CD8-positive, alpha-beta memory T cell (primary cell): ENCODE measurements at regions not wholly inside any gene's neighbourhood (a gene's known extent, or its start where the extent isn't known, plus 50 kb on each side); places are given as distances from the start of the nearest gene placed in this dataset.
"Not testable (repeated sequence)": the region's sequence is repeated elsewhere in the genome, so short reads cannot be mapped to it uniquely, and the experiment has no call there.

ENCODE experiments used
- CTCF ChIA-PET: fragments of 350-600 bp; sonication (Branson Sonifier 250); formaldehyde crosslinking; loops from one replicate; lab custom pipeline; 2021; ENCODE audit warnings: antibody characterized with exemption; lab: Charles Lee
- POLR2A ChIA-PET: fragments of 350-600 bp; sonication (Branson Sonifier 250); formaldehyde crosslinking; loops from one replicate; lab custom pipeline; 2021; ENCODE audit warnings: antibody characterized with exemption; lab: Charles Lee
- DNase-seq, 5 donors: peaks; one replicate each; pipeline versions ENCODE4 v3.0.0 to v3.0.0-alpha.2; 2020 to 2022; ENCODE audit warnings: mixed read lengths in 1 of 5
- H3K27ac ChIP-seq: one replicate; pipeline ENCODE4 v1.7.0; 2013; ENCODE audit warnings: low read depth, mild to moderate bottlenecking, low read length, moderate library complexity
- H3K27me3 ChIP-seq: 2 replicates; pipeline ENCODE4 v1.7.0; 2013; ENCODE audit warnings: low read length, mild to moderate bottlenecking; ENCODE audit not compliant: insufficient read depth, poor library complexity, severe bottlenecking
- H3K36me3 ChIP-seq: 2 replicates; pipeline ENCODE4 v1.7.0; 2013; ENCODE audit warnings: mild to moderate bottlenecking, low read length, moderate library complexity; ENCODE audit not compliant: insufficient read depth
- H3K4me1 ChIP-seq: 2 replicates; pipeline ENCODE4 v1.7.0; 2013; ENCODE audit warnings: mild to moderate bottlenecking, low read length, moderate library complexity; ENCODE audit not compliant: insufficient read depth
- H3K4me3 ChIP-seq: 2 replicates; pipeline ENCODE4 v1.7.0; 2013; ENCODE audit warnings: mild to moderate bottlenecking, low read length
- H3K9me3 ChIP-seq: 2 replicates; pipeline ENCODE4 v1.7.0; 2013; ENCODE audit warnings: mild to moderate bottlenecking, low read length
- H3K27ac Mint-ChIP-seq, 8 donors: one replicate each; pipeline ENCODE4 v1.8.0; 2020 to 2021; ENCODE audit warnings: mixed read lengths in 8 of 8, mild to moderate bottlenecking in 6 of 8, inconsistent platforms in 3 of 8, moderate library complexity in 3 of 8
- H3K27me3 Mint-ChIP-seq, 2 donors: one replicate each; pipeline ENCODE4 v1.8.0; 2020 to 2021; ENCODE audit warnings: mixed read lengths in 2 of 2, mild to moderate bottlenecking in 1 of 2, moderate library complexity in 1 of 2
- H3K36me3 Mint-ChIP-seq, 3 donors: one replicate each; pipeline ENCODE4 v1.8.0; 2020 to 2021; ENCODE audit warnings: mixed read lengths in 3 of 3, inconsistent platforms in 1 of 3, mild to moderate bottlenecking in 1 of 3
- H3K4me1 Mint-ChIP-seq, 3 donors: one replicate each; pipeline ENCODE4 v1.8.0; 2020 to 2021; ENCODE audit warnings: mixed read lengths in 3 of 3, inconsistent platforms in 1 of 3, mild to moderate bottlenecking in 1 of 3
- H3K4me3 Mint-ChIP-seq, 7 donors: one replicate each; pipeline ENCODE4 v1.8.0; 2020 to 2021; ENCODE audit warnings: mixed read lengths in 7 of 7, mild to moderate bottlenecking in 6 of 7, moderate library complexity in 4 of 7, inconsistent platforms in 2 of 7
- H3K9me3 Mint-ChIP-seq, 5 donors: one replicate each; pipeline ENCODE4 v1.8.0; 2020 to 2022; ENCODE audit warnings: mixed read lengths in 5 of 5, mild to moderate bottlenecking in 3 of 5, moderate library complexity in 2 of 5, inconsistent platforms in 1 of 5

DNA sequence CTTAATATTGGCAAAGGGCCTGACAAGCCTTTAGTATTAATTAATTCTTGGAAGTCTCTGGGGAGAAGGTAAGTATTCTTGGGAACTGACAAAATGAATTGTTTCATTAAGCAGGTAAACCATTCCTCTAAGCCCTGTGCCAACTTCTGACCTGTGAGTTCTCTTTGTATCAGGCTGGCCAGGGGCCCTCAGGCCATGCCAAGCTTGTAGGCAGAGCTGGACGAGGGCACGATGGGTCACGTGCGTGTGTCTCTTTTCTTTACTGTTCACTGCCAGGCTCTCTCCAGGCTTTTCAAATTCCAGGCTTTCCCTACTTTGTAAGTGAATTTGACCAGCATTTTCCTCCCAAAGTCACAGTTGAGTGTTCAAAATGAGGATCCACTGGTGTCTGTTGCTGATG is 112.4 kb downstream of the NRN1 start:
- H3K4me1 Mint-ChIP-seq: peaks cover 5 to 8% (median 8%) of the 10 kb centered on the region in 3 donors
- no peaks in the 10 kb centered on the region for H3K36me3 ChIP-seq
- peaks cover 3 to 5% of the 10 kb centered on the region in 2 donors for H3K27me3 Mint-ChIP-seq
- ChIA-PET POLR2A (no interaction called here), CTCF (interaction anchor here (0.7 kb wide), 1 partner anchor 13 kb away, joined by 3 read pairs; no protein-coding TSS in a partner anchor)
- no peak overlapping the region for H3K27ac Mint-ChIP-seq
- no peaks in the 10 kb centered on the region for H3K9me3 ChIP-seq
- no peak overlapping the region for H3K4me3 ChIP-seq
- H3K27ac ChIP-seq: no peak overlapping the region
- H3K9me3 Mint-ChIP-seq: peaks cover 0 to 5% (median 0%) of the 10 kb centered on the region in 5 donors
- no peaks in the 10 kb centered on the region for H3K27me3 ChIP-seq
- H3K4me3 Mint-ChIP-seq: peak overlapping the region in 1 of 7 donors; percentile 34
- DNase-seq: no peak
- H3K4me1 ChIP-seq: peaks cover 6% of the 10 kb centered on the region
- H3K36me3 Mint-ChIP-seq: peaks cover 0 to 3% (median 0%) of the 10 kb centered on the region in 3 donors

DNA sequence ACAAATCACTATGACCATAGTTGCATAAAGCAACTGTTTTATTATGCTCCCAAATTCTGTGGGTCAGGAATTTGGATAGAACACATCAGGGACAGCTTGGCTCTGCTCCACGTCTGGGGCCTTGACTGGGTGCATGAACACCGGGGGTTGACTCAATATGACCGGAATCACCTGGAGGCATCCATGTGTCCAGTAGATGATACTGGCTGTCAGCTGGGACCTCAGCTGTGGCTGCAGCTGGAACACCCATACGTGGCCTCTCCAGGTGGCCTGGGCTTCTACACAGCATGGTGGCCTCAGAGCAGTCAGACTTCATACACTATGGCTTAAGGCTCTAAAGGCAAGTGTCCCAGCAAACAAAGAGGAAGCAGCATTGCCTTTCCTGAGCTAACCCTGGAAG is 113.4 kb downstream of the NRN1 start:
- peaks cover 0 to 5% (median 0%) of the 10 kb centered on the region in 5 donors for H3K9me3 Mint-ChIP-seq
- Histone ChIP-seq H3K4me1 (peaks cover 6% of the 10 kb centered on the region), H3K27ac (no peak overlapping the region), H3K27me3 (no peaks in the 10 kb centered on the region), H3K36me3 (no peaks in the 10 kb centered on the region), H3K9me3 (no peaks in the 10 kb centered on the region), H3K4me3 (no peak overlapping the region)
- H3K27ac Mint-ChIP-seq: peak overlapping the region in 1 of 8 donors; percentile 95
- H3K36me3 Mint-ChIP-seq: peaks cover 0 to 3% (median 0%) of the 10 kb centered on the region in 3 donors
- ChIA-PET POLR2A (interaction anchor here (1.1 kb wide), 1 partner anchor 42 kb away, joined by 3 read pairs; no protein-coding TSS in a partner anchor), CTCF (interaction anchor here (1.8 kb wide), 1 partner anchor 18 kb away, joined by 4 read pairs; no protein-coding TSS in a partner anchor)
- DNase-seq: no peak
- H3K4me3 Mint-ChIP-seq: peak overlapping the region in 4 of 7 donors; percentile 5 to 47 (median 31)
- H3K4me1 Mint-ChIP-seq: peaks cover 5 to 8% (median 8%) of the 10 kb centered on the region in 3 donors
- H3K27me3 Mint-ChIP-seq: peaks cover 3 to 5% of the 10 kb centered on the region in 2 donors

DNA sequence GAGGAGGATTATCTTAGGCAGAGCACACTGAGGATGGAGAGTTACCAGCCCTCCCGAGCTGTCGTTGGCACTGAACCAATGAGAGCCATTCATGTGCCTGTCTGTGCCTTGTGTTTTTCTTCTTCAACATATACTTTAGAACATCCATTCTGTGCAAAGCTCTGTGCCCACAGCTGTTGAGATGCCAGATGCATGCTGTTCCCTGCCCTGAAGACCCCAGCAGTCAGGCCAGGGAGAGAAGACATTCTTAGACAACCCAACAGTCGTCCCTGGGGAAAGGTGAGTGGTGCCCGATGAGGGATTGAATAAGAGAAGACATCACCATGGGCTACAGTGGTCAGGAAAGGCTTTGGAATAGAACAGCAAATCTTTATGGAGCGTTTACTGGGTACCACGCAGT is 114.1 kb downstream of the NRN1 start:
- Histone ChIP-seq H3K4me3 (no peak overlapping the region), H3K9me3 (no peaks in the 10 kb centered on the region), H3K27ac (peak overlapping the region; percentile 30), H3K4me1 (peaks cover 6% of the 10 kb centered on the region), H3K27me3 (no peaks in the 10 kb centered on the region), H3K36me3 (no peaks in the 10 kb centered on the region)
- ChIA-PET POLR2A (interaction anchor here (1.1 kb wide), 1 partner anchor 42 kb away, joined by 3 read pairs; no protein-coding TSS in a partner anchor), CTCF (interaction anchor here (0.9 to 1.8 kb wide), 4 partner anchors 17 to 114 kb away, joined by 3 to 4 read pairs (median 3); no protein-coding TSS in a partner anchor)
- Mint-ChIP-seq H3K27ac (peak overlapping the region in 7 of 8 donors; percentile 83 to 97 (median 94)), H3K9me3 (peaks cover 0 to 5% (median 0%) of the 10 kb centered on the region in 5 donors), H3K4me1 (peaks cover 5 to 8% (median 8%) of the 10 kb centered on the region in 3 donors), H3K4me3 (peak overlapping the region; percentile 31 to 97 (median 92)), H3K36me3 (peaks cover 0 to 3% (median 0%) of the 10 kb centered on the region in 3 donors), H3K27me3 (peaks cover 3 to 5% of the 10 kb centered on the region in 2 donors)
- DNase-seq: no peak

DNA sequence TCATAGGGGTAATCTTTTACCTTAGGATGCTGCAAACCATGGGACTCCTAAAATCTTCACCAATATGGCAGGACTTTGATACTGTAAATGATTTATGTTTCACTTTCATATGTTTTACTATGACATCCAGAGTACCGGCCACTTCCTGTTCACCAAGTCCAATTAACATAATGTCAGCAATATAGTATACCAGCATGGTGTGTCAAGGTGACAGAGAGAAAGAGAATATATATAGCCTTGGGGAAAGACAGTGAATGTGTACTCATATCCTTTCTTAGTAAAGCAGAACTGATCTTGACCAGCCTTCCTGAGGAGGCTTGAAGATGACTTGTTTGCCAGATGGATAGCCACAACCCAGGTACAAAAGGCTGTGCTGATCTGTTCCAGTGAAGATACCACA is 127.9 kb downstream of the NRN1 start:
- no peaks in the 10 kb centered on the region for H3K36me3 ChIP-seq
- ChIA-PET POLR2A (no interaction called here), CTCF (no interaction called here)
- H3K9me3 Mint-ChIP-seq: peaks cover 0 to 3% (median 0%) of the 10 kb centered on the region in 5 donors
- no peak overlapping the region for H3K27ac ChIP-seq
- H3K4me3 Mint-ChIP-seq: no peak overlapping the region
- no peak overlapping the region for H3K27ac Mint-ChIP-seq
- H3K36me3 Mint-ChIP-seq: no peaks in the 10 kb centered on the region
- DNase-seq: no peak
- no peaks in the 10 kb centered on the region for H3K9me3 ChIP-seq
- H3K4me1 Mint-ChIP-seq: peaks cover 4 to 18% (median 18%) of the 10 kb centered on the region in 3 donors
- H3K4me1 ChIP-seq: peaks cover 6% of the 10 kb centered on the region
- H3K27me3 Mint-ChIP-seq: no peaks in the 10 kb centered on the region
- no peaks in the 10 kb centered on the region for H3K27me3 ChIP-seq
- H3K4me3 ChIP-seq: no peak overlapping the region

DNA sequence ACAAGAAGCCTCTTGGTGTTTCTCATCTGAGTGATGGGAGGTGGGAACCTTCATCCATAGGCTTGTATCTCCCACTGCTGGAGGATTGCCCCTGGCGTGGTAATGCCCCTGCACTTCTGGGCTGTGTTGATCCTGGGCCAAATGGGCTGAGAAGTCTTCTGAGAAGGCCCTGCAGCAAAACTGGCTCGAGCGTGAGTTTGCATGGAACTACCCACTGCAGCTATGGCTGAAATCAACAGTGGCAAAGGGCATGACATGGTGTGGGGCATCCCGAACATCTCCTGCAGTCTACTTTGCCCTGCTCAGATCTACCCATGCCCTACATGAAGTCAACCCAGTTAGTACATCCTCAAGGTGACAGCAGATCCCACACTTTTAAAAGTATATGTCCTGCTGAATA is 130.6 kb downstream of the NRN1 start:
- ChIA-PET CTCF (no interaction called here), POLR2A (no interaction called here)
- no peaks in the 10 kb centered on the region for H3K27me3 ChIP-seq
- H3K36me3 ChIP-seq: no peaks in the 10 kb centered on the region
- Mint-ChIP-seq H3K4me3 (no peak overlapping the region), H3K4me1 (peaks cover 4 to 28% (median 21%) of the 10 kb centered on the region in 3 donors), H3K9me3 (peaks cover 3 to 10% (median 10%) of the 10 kb centered on the region in 5 donors), H3K36me3 (peaks cover under 1 to 8% (median 4%) of the 10 kb centered on the region in 3 donors), H3K27me3 (no peaks in the 10 kb centered on the region), H3K27ac (peak overlapping the region in 1 of 8 donors; percentile 24)
- H3K4me3 ChIP-seq: no peak overlapping the region
- H3K27ac ChIP-seq: no peak overlapping the region
- no peak for DNase-seq
- H3K4me1 ChIP-seq: peaks cover 6% of the 10 kb centered on the region
- H3K9me3 ChIP-seq: no peaks in the 10 kb centered on the region

DNA sequence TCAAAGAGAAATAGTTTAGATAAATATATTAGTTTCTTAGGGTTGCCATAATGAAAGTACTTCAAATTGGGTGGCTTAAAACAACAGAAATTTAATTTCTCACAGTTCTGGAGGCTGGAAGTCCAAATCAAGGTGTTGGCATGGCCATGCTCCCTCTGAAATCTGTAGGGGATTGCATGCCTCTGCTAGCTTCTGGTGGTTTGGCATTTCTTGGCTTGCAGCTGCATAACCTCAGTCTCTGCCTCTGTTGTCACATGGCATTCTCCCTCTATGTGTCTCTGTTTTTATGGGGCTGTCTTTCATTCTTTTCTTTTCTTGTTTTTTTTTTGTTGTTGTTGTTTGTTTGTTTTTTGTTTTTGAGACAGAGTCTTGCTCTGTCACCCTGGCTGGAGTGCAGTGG is 132.7 kb downstream of the NRN1 start:
- H3K9me3 ChIP-seq, H3K36me3 ChIP-seq, H3K4me3 Mint-ChIP-seq, H3K27me3 Mint-ChIP-seq, POLR2A ChIA-PET, DNase-seq, H3K27me3 ChIP-seq, CTCF ChIA-PET, H3K4me3 ChIP-seq, H3K27ac ChIP-seq: not testable (repeated sequence)
- Mint-ChIP-seq H3K27ac (peak overlapping the region in 1 of 8 donors; percentile 77), H3K9me3 (peaks cover 4 to 13% (median 12%) of the 10 kb centered on the region in 5 donors), H3K36me3 (peaks cover 1 to 13% (median 4%) of the 10 kb centered on the region in 3 donors), H3K4me1 (peaks cover 16 to 42% (median 32%) of the 10 kb centered on the region in 3 donors)
- H3K4me1 ChIP-seq: peaks cover 22% of the 10 kb centered on the region

DNA sequence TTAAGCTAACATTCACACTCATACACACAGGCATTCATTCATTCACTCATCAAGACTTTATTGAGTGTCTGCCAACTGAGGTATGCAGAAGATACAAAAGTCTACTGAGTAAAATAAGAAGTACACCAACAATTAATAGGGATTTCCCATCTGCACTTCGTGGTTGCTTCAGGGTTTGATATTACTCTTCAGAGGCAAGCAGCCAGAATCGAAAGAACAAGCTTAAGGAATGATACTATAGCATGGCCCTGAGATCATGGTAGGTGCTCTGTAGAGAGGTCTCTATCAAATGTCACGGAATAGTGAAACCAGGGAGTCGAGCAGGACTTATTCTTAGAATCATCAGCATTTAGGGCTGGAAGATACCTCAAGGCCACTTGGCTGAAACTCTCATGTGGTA is 135.4 kb downstream of the NRN1 start:
- Mint-ChIP-seq H3K36me3 (peaks cover 2 to 15% (median 4%) of the 10 kb centered on the region in 3 donors), H3K9me3 (peaks cover 4 to 15% (median 12%) of the 10 kb centered on the region in 5 donors), H3K27me3 (no peaks in the 10 kb centered on the region), H3K4me1 (peaks cover 33 to 51% (median 42%) of the 10 kb centered on the region in 3 donors), H3K4me3 (no peak overlapping the region), H3K27ac (peak overlapping the region in 1 of 8 donors; percentile 9)
- Histone ChIP-seq H3K9me3 (no peaks in the 10 kb centered on the region), H3K4me1 (peaks cover 32% of the 10 kb centered on the region), H3K27ac (no peak overlapping the region), H3K36me3 (no peaks in the 10 kb centered on the region), H3K4me3 (no peak overlapping the region), H3K27me3 (no peaks in the 10 kb centered on the region)
- no peak for DNase-seq
- ChIA-PET POLR2A (no interaction called here), CTCF (no interaction called here)

DNA sequence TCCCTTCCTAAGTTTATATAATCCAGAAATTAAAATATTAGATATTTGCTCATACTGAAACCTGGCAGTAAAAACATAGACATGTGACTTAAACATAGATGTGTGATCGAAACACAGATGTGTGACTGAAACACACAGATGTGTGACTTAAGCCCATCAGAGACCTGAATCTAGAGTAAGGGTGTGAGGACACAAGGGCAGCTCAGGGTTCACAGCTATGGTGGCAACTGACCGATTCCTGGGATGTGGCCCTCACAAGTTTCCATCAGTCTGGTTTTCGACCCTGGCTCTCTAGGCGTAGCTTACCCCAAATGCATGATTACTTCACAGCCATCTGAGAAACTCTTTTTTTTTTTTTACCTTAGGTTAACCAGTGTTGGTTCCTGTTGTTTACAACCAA is 137.0 kb downstream of the NRN1 start:
- H3K36me3 ChIP-seq: no peaks in the 10 kb centered on the region
- no peaks in the 10 kb centered on the region for H3K27me3 ChIP-seq
- no peak overlapping the region for H3K27ac ChIP-seq
- Mint-ChIP-seq H3K4me1 (peaks cover 49 to 67% (median 57%) of the 10 kb centered on the region in 3 donors), H3K4me3 (peak overlapping the region; percentile 1 to 64 (median 35)), H3K36me3 (peaks cover 5 to 22% (median 6%) of the 10 kb centered on the region in 3 donors), H3K27ac (peak overlapping the region; percentile 7 to 97 (median 68)), H3K27me3 (peaks cover 0 to 3% of the 10 kb centered on the region in 2 donors), H3K9me3 (peaks cover 4 to 17% (median 12%) of the 10 kb centered on the region in 5 donors)
- H3K9me3 ChIP-seq: no peaks in the 10 kb centered on the region
- POLR2A ChIA-PET: interaction anchor here (0.7 kb wide), 1 partner anchor 18 kb away, joined by 4 read pairs; no protein-coding TSS in a partner anchor
- H3K4me3 ChIP-seq: no peak overlapping the region
- CTCF ChIA-PET: interaction anchor here (0.6 kb wide), 1 partner anchor 37 kb away, joined by 4 read pairs; no protein-coding TSS in a partner anchor
- peaks cover 46% of the 10 kb centered on the region for H3K4me1 ChIP-seq
- no peak for DNase-seq
